AG09309 (cell line): ENCODE measurements at regions not wholly inside any gene's neighbourhood (a gene's known extent, or its start where the extent isn't known, plus 50 kb on each side); places are given as distances from the start of the nearest gene placed in this dataset.

Experiments
- DNase-seq: peaks from one replicate; pipeline ENCODE4 v3.0.0-alpha.2; 2010; ENCODE audit warnings: low read depth
- H3K4me3 ChIP-seq: 2 replicates; pipeline ENCODE4 v1.5.1; 2011; ENCODE audit warnings: mild to moderate bottlenecking, low read depth, low read length, moderate library complexity; ENCODE audit not compliant: control insufficient read depth
- TF ChIP-seq, protein P1 (sequence below): IDR thresholded peaks from 2 replicates; pipeline ENCODE4 v1.5.1; 2011; ENCODE audit warnings: mild to moderate bottlenecking, low read depth, low read length, inconsistent platforms; ENCODE audit not compliant: insufficient read depth, control insufficient read depth; ENCODE audit errors: missing control alignments

DNA sequence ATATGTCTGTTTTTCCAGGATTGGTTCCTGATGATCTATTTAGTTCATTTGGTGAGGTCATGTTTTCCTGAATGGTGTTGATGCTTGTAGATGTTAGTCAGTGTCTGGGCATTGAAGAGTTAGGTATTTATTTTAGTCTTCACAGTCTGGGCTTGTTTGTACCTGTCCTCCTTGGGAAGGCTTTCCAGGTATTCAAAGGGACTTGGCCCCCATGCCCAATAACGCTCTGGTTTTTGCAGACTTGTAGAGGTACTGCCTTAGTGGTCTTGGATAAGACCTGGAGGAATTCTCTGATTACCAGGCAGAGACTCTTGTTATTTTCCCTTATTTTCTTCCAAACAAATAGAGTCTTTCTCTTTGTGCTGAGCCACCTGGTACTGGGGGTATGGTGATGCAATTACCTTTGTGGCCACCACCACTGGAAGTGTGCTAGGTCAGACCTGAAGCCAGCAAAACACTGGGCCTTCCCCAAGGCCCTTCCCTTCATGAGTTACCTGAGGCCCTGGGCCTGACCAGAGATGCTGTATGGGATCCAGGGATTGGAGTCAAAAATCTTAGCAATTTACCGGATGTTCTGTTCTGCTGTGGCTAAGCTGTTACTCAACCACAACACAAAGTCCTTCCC lies 63.3 kb upstream of the RXFP1 start:
- no peak overlapping the region for H3K4me3 ChIP-seq
- TF ChIP-seq, protein P1, sequence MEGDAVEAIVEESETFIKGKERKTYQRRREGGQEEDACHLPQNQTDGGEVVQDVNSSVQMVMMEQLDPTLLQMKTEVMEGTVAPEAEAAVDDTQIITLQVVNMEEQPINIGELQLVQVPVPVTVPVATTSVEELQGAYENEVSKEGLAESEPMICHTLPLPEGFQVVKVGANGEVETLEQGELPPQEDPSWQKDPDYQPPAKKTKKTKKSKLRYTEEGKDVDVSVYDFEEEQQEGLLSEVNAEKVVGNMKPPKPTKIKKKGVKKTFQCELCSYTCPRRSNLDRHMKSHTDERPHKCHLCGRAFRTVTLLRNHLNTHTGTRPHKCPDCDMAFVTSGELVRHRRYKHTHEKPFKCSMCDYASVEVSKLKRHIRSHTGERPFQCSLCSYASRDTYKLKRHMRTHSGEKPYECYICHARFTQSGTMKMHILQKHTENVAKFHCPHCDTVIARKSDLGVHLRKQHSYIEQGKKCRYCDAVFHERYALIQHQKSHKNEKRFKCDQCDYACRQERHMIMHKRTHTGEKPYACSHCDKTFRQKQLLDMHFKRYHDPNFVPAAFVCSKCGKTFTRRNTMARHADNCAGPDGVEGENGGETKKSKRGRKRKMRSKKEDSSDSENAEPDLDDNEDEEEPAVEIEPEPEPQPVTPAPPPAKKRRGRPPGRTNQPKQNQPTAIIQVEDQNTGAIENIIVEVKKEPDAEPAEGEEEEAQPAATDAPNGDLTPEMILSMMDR, result no peak
- DNase-seq, result no peak

DNA sequence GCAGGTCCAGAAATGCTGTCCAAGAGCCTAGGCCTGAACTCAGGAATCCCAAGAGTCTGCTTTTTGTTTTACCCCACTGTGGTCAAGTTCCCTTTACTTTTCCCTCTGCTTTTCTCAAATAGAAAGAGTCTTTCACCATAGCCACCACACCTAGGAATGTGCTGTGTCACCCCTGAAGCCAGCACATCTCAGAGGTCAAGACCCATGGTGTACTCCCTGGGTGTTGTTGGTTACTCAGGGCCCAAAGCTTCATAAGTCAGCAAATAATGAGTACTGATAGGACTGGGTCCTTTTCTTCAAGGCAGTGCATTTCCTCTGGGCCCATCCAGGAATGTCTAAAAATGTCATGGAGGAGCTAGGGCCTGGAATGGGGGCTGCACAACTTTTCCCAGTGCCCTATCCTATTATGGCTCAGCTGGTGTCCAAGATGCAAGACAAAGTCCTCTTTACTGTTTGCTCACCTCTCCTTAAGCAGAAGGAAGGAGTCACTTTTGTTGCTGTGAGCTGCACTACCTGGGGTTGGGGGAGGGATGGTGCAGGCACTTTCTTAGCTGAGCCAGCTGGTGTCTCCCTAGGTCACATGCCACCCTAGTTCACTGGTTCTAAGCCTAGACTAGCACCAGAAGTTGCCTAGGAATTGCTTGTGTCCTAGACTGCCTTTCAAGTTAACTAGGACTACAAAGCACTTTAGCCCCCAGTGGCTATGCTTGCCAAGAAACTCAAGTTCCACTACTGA lies 62.4 kb upstream of the RXFP1 start:
- no peak for DNase-seq
- H3K4me3 ChIP-seq, result no peak overlapping the region
- TF ChIP-seq, protein P1, result no peak

DNA sequence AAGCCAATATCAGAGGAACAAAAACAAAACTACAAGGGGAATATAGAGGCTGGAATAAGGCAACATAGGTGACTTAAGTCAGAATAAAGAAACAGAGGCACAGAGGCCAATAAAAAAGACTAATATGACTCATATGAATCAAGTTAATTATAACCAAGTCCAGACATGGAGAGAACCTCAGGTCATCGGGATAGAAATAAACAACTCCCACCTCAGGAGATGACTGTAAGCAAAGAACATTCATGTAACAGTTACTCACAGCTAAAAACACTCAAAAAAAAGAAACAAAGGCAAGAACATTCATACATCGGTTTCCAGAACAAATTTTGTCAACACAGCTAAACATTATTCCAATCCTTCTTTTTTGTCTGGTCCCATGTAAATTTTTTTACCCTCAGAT lies 60.3 kb upstream of the RXFP1 start:
- H3K4me3 ChIP-seq, result no peak overlapping the region
- DNase-seq, result no peak
- TF ChIP-seq, protein P1, result no peak

DNA sequence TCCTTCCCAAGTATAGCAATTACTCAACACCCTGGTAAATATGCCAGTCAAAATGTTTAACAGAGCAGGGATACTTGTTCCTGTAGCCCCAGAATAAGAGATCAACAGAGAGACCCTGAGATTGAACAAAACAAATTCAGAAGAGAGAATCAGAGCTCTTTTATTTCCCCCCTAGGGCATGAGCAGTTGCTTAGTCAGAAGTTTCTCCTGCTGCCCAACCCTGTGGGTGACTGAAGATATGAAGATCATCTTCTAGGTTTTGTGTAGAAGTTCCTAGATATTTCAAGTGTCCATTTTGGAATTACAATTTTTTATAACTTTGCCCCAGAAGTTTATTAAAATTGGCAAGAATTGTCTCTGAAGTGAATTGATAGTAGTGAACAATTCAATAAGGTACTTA lies 59.1 kb upstream of the RXFP1 start:
- H3K4me3 ChIP-seq, result no peak overlapping the region
- no peak for DNase-seq
- TF ChIP-seq, protein P1, result no peak
